GM21381 (cell line): ENCODE measurements at regions not wholly inside any gene's neighbourhood (a gene's known extent, or its start where the extent isn't known, plus 50 kb on each side); places are given as distances from the start of the nearest gene placed in this dataset.
"Not testable (repeated sequence)": the region's sequence is repeated elsewhere in the genome, so short reads cannot be mapped to it uniquely, and the experiment has no call there.

Source experiments
- ATAC-seq: cut with Tn5 transposase; IDR thresholded peaks from one replicate; pipeline ENCODE4 v1.9.1; 2021; ENCODE audit warnings: mild to moderate bottlenecking, moderate library complexity; ENCODE audit not compliant: unreplicated experiment

- ATAC-seq = not testable (repeated sequence)
These were observed 111.4 kb downstream of the CCDC74A start for GRCh38 chr2:131639001-131639620.

GRCh38 chr2:131641414-131642206, 113.9 kb downstream of the CCDC74A start:
- ATAC-seq = no peak

GRCh38 chr2:131643180-131643579, 115.5 kb downstream of the CCDC74A start:
- not testable (repeated sequence) for ATAC-seq

- no peak for ATAC-seq
These were observed 117.6 kb downstream of the CCDC74A start for GRCh38 chr2:131645177-131645765.

GRCh38 chr2:131646220-131646619, 118.5 kb downstream of the CCDC74A start:
- ATAC-seq = not testable (repeated sequence)

- ATAC-seq = no peak
These were observed 119.1 kb downstream of the CCDC74A start for GRCh38 chr2:131646669-131647297.

GRCh38 chr2:131648565-131648964, 120.9 kb downstream of the CCDC74A start:
- not testable (repeated sequence) for ATAC-seq

- ATAC-seq = not testable (repeated sequence)
These were observed 124.6 kb downstream of the CCDC74A start for GRCh38 chr2:131652246-131652645.

GRCh38 chr2:131654107-131654506, 126.4 kb downstream of the CCDC74A start:
- not testable (repeated sequence) for ATAC-seq

GRCh38 chr2:131656816-131657633, 129.3 kb downstream of the CCDC74A start:
- no peak for ATAC-seq

GRCh38 chr2:131657895-131658768, 130.4 kb downstream of the CCDC74A start:
- no peak for ATAC-seq

- no peak for ATAC-seq
These were observed 131.1 kb downstream of the CCDC74A start for GRCh38 chr2:131658769-131659131.

- ATAC-seq = no peak
These were observed 131.5 kb downstream of the CCDC74A start for GRCh38 chr2:131659168-131659572.

- not testable (repeated sequence) for ATAC-seq
These were observed 133.6 kb downstream of the CCDC74A start for GRCh38 chr2:131661101-131661782.

- not testable (repeated sequence) for ATAC-seq
These were observed 134.3 kb downstream of the CCDC74A start for GRCh38 chr2:131661884-131662535.

GRCh38 chr2:131663501-131663900, 135.8 kb downstream of the CCDC74A start:
- not testable (repeated sequence) for ATAC-seq

- ATAC-seq = not testable (repeated sequence)
These were observed 138.0 kb downstream of the CCDC74A start for GRCh38 chr2:131665716-131666115.

GRCh38 chr2:131668794-131669540, 141.3 kb downstream of the CCDC74A start:
- ATAC-seq = not testable (repeated sequence)
